ENCODE measurements at regions not wholly inside any gene's neighbourhood (a gene's known extent, or its start where the extent isn't known, plus 50 kb on each side); places are given as distances from the start of the nearest gene placed in this dataset.

DNA sequence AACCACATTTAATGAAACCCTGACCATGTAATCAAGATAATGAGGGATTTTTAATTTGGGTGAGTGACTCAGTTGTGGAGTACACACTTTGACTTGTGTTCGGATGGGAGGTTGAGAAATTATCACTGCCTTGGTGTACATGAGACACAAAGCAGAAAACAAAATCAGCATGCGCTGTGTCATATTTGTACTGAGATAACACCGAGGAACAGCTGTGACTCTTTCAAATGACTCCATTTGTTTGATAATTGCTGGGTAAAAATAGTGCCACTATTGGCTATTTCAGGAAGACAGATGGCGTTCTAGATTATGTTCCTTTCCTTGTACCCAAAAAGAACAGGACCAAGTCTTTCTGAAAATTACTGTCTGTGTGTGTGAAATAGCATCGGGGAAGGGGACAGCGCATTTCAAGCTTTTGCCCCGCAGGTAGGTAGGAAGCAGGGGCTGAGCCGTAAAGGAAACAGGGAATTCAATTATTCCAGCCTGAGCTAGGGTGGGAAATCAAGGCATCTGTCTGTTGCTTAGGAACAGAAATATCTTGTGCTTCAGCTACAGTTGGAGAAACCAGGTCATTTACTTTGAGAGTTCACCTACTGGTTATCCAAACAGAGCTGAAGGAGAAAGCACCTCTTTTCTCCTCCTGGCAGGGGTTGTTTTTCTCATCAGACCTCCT lies 114.3 kb downstream of the SNAPC1 start:
- BruUV-seq (replicated peaks) = no TSS peak
- Histone ChIP-seq H3K9ac (ENCODE audit: insufficient read depth in 1 of 2, low read depth in 2 of 2, low read length in 2 of 2) (no peak overlapping the region), H3K36me3 (ENCODE audit: control insufficient read depth, insufficient read depth, low read length) (no peaks in the 10 kb centered on the region), H2AFZ (ENCODE audit: low read depth, low read length) (no peak overlapping the region), H4K20me1 (replicated peaks; ENCODE audit: control insufficient read depth, insufficient read depth, low read length) (no peaks in the 10 kb centered on the region), H3K79me2 (ENCODE audit: control insufficient read depth, insufficient read depth, low read length) (no peaks in the 10 kb centered on the region), H3K4me3 (no peak overlapping the region), H3K9me3 (replicated peaks; ENCODE audit: control insufficient read depth, insufficient read depth, low read depth, low read length) (no peaks in the 10 kb centered on the region), H3K9me1 (ENCODE audit: control insufficient read depth, insufficient read depth, low read length) (no peaks in the 10 kb centered on the region), H3K27ac (ENCODE audit: extremely low read depth, low read depth, low read length) (no peak overlapping the region), H3K27me3 (ENCODE audit: control insufficient read depth in 2 of 2, insufficient read depth in 2 of 2, low read length in 2 of 2) (peaks cover 0 to 6% of the 10 kb centered on the region in 2 experiments; a peak in 2 of 5 replicates), H3K4me1 (replicated peaks in 1 of 2; ENCODE audit: control insufficient read depth in 2 of 2, insufficient read depth in 2 of 2, low read length in 2 of 2) (no peaks in the 10 kb centered on the region), H3K4me2 (ENCODE audit: insufficient read depth, low read length) (no peak overlapping the region)
- in situ Hi-C loops (cut with MboI) = loop anchor here (25.0 kb wide), 1 partner anchor 1411 kb away; no protein-coding TSS in a partner anchor
- DNase-seq (ENCODE audit: extremely low read depth in 1 of 4, low spot score in 3 of 4) = no peak
- intact Hi-C loops (cut with micrococcal nuclease) = no loop called here
- FAIRE-seq = no peak
- POLR2A ChIA-PET = interaction anchor here (0.7 kb wide), 1 partner anchor 265 kb away, joined by 3 read pairs; no protein-coding TSS in a partner anchor
- peak; percentile 55; the same call in 1 of the 2 replicates for TF ChIP-seq MEF2D (tag; conservative IDR thresholded peaks at IDR 0.05; ENCODE audit: low read depth)
- TF ChIP-seq, protein P1, sequence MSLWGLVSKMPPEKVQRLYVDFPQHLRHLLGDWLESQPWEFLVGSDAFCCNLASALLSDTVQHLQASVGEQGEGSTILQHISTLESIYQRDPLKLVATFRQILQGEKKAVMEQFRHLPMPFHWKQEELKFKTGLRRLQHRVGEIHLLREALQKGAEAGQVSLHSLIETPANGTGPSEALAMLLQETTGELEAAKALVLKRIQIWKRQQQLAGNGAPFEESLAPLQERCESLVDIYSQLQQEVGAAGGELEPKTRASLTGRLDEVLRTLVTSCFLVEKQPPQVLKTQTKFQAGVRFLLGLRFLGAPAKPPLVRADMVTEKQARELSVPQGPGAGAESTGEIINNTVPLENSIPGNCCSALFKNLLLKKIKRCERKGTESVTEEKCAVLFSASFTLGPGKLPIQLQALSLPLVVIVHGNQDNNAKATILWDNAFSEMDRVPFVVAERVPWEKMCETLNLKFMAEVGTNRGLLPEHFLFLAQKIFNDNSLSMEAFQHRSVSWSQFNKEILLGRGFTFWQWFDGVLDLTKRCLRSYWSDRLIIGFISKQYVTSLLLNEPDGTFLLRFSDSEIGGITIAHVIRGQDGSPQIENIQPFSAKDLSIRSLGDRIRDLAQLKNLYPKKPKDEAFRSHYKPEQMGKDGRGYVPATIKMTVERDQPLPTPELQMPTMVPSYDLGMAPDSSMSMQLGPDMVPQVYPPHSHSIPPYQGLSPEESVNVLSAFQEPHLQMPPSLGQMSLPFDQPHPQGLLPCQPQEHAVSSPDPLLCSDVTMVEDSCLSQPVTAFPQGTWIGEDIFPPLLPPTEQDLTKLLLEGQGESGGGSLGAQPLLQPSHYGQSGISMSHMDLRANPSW (CRISPR knock-in tag; IDR thresholded peaks at IDR 0.05) = no peak
- no peak for ATAC-seq
- 2% methylated on average over 8 of the region's 8 CpGs for WGBS (ENCODE audit: insufficient coverage, low coverage, missing lambda C conversion rate)
- CTCF ChIA-PET (ENCODE audit: low intra/inter-chr PET ratio) = no interaction called here
